HG02943 (cell line): ENCODE measurements at regions not wholly inside any gene's neighbourhood (a gene's known extent, or its start where the extent isn't known, plus 50 kb on each side); places are given as distances from the start of the nearest gene placed in this dataset.
"Not testable (repeated sequence)": the region's sequence is repeated elsewhere in the genome, so short reads cannot be mapped to it uniquely, and the experiment has no call there.

ENCODE experiments used
- ATAC-seq: cut with Tn5 transposase; IDR thresholded peaks from one replicate; pipeline ENCODE4 v1.9.1; 2021; ENCODE audit warnings: mild to moderate bottlenecking, low read depth, moderate library complexity; ENCODE audit not compliant: unreplicated experiment

DNA sequence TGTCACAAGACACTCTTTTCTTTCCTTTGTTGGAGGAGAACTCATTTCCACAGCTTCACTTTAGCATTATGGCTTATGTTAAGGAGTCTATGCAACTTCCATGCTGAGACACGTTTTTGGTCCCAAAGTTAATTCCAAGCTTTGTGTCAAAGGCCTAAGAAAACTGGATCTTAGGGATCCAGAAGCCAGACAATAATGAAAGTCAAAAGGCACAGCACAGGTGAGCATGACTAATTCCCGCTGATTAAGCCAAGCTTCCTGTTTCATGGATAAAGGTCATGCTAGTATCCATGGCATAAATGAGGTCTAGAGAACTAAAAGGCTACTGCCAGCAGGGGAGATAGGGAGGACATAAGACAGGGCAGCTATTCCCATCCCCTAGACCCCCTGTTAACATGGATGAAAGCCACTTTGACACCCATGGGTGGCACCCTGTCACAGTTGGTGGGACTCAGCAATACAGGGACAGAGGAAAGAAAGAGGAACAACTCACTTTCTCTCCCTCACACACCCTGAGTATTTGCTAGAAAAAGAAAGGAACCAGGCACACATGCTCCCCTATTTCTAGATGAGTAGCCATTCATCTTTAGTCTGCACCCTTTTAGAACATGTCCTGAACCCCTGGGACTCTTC lies 438.1 kb upstream of the CDH9 start:
- no peak for ATAC-seq

DNA sequence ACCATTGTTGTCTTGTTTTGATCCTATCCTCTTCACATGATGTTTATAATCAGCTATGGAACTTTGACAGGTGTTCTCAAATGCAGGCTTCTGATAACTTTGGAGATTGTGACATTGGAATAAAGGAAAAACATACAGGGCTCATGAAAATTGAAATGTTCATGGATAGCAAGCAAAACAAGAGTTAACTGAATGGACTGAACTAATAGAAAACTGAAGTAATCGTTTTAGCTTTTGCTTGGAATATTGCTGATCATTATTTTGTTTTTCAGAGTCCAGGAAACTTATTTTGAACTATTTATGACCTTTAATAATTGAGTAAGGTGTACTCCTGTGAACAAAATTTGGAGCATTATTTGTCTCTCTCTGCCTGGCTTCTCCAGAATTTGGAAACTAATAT lies 436.7 kb upstream of the CDH9 start:
- ATAC-seq: no peak

DNA sequence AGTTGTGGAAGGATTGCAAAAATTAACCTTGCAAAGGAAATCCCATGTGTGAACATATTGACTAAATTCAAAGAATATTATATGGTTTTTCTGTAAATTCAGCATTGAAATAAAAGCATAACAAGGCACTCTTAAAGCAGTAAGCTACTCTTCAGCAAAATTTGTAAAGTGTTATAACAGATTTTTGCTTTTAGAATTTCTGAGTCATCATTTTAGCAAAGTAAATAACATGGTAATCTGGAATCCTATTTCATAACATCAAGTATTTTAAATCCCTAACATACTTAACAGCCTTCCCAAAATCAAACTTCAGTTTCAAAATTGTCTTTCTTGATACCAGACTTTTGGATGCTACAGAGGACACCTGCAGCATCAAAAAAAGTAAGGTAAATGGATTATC lies 436.0 kb upstream of the CDH9 start:
- ATAC-seq: no peak

DNA sequence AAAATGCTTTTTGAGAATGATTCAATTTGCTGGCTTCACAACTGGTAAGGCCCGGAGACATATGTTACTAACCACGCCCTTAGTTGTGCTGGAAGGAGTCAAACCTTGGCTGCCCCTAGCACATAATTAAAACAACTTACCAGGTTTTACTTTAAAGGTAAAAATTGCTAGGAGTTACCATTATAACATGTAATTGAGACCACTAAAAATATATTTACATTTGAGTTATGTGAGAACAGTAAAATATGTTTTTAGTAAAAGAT lies 435.6 kb upstream of the CDH9 start:
- no peak for ATAC-seq

DNA sequence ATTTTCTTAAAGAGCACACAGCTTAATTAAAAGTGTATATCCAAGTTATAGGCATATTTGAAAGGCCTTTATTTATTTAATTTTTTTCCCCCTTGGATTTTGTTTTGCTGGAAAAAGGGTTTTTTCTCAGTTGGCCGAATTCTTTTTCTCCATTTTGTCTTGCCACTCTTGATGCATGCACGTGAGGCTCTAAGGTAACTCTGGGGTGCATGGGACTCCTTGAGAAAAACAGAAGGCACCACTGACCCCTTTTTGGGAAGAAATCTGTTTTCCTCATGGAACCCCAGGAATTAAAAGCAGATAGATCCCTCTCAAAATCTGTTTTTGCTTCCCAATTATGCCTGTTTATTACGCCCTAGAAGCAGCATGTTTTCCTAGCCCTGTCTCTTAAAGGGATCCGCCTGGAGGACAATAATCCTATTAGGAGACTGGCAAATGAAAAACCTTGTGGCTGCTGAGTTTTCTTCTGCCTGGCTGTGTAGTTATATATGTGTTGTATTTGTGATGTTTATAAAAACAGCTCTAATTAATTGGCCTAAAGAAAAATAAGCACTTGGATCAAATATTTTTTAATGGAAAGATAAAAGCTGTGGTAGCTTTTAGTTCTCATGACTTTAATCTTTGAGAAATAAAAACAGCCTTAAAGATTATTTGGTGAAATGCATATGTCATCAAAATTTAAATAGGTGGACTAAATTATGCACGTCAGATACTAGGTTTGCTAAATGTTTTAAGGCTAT lies 435.1 kb upstream of the CDH9 start:
- no peak for ATAC-seq

DNA sequence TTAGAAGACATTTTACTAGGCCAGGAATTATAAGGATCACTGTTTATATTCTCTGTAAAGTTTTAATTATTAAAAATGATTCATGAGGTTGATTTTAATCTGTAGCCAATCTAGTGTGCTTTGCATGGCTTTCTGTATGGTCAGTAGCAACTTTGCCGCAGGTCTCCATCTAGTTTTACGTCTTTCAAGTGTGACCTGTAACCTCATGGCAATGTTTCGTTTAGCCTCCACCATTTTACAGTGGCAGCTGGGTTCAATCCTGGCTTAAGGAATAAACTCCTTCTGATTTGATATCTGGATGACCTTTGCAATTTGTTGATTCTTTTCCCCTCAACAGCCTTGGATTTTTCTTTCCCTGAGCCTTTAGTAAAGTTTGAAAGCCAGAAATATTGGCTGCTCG lies 434.5 kb upstream of the CDH9 start:
- no peak for ATAC-seq

DNA sequence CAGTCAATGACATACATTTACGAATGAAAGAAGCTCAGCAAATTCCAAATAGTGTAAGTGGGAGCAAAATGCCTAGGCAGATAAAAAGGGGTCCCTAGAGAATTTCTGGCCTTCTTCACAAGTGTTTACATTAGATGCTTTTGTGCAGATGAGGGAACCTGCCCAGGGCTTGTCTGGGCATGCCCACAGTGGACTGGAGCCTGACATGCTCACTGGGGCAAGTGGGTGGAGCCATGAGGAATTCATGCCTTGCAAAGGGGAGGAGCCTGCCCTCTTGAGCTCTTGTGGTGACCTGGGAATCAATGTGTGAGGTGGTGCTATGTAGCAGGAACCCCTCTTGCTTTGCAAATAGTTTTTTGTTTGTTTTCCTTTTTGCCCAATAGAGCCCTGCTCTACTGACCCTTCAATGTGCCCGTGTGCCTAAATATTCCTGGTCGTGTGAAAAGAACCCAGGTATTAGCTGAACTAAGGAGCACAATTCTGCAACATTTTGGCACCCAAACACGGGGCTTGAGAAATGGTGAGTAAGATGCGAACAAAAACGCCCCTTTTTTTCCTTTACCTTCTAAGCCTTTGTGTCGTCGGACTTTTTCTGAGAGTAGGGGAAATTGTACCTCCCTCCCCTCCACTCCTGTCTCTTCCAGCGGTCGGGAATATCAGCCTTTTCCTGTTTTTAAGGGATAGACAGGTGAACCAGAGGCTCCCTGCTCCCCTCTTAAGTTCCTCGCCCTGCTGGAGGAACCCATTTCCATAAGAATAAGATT lies 433.8 kb upstream of the CDH9 start:
- peak; percentile 90 for ATAC-seq

DNA sequence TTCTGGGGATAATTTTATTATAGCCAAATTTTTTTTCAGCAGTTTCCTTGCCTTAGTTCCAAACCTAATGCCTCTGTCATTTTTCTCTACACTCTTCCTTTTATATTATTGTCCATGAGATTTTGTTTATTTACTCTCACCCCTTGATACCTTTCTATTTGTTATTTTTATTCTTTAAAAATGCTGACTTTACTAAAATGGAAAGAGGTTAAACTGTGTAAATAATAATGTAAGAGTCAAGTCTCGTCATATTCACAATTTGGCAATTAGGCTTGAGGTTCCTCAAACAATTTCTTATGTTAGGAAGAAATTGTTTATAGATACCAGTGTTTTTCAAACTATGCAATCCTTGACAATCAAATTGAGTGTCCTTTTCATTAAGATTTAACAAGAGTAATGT lies 428.6 kb upstream of the CDH9 start:
- ATAC-seq: no peak

DNA sequence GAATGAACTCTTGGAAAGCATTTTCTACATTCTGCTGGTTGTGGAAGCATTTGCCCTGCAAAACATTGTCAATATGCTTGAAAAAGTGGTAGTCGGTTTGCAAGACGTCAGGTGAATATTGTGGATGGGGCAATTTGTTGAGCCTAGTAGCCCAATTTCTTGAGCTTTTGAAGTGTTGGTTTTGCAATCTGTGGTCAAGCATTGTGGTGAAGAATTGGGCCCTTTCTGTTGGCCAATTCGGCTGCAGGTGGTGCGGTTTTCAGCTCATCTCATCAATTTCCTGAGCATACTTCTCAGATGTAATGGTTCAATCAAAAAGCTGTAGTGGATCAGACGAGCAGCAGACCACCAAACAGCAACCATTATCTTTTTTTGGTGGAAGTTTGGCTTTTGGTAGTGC lies 426.8 kb upstream of the CDH9 start:
- ATAC-seq: no peak

DNA sequence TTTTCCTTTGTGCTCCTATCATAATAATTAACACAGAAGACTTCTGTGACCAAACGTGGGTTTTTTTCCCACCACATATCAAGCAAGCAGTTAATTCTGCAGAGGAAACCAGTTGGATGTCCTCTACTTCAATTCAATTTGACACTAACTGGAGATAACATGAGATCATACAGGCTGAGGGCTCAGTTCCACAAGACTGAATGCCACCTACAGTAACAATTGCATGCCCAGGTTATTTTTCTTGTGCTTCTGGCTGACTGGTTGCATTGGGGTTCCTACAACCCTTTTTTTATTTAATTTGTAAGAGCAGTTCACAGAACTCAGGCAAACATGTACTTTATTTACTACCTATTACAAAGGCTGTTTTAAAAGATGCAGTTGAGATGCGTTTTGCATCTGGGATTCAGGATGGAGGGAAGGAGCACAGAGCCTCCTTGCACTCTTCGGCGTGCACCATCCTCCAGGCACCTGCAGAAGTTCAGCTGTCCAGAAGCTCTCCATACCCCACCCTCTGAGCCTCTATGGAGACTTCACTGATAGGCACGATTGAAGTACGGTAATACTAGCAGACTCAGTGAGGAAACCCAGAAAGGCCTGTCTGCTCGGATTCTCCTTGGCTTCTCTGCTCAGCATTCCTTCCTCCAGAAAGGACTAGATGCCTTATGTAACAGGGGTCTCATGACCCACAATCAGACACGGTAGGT lies 425.2 kb upstream of the CDH9 start:
- ATAC-seq: no peak

DNA sequence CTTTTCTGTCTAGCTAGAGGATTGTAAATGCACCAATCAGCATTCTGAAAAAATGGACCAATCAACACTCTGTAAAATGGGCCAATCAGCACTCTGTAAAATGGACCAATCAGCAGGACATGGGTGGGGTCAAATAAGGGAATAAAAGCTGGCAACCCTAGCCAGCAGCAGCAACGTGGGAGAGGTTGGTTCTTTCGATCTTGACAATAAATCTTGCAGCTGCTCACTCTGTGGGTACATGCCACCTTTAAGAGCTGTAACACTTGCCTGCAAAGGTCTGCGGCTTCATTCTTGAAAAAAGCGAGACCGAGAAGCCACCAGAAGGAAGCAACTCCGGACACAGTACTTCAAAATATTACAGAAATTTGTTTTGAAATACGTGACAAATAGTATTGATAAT lies 424.6 kb upstream of the CDH9 start:
- no peak for ATAC-seq

DNA sequence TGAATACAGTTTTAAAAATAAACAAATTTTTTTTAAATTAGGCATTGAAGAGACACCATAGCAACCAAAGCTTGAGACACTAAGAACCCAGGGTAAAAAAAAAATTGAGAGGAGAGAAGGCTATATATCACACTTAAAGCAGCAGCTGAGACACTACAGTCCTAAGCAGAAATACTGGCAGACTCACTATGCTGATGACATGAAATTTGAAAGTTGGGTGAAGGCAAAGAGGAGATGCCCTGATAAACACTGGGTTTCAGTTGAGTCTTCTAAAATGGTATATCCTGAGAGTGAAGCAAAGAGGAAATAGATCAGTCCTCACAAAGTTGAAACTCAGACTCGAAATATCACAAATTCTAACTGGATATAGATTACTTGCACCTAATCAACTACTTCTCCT lies 419.9 kb upstream of the CDH9 start:
- ATAC-seq: no peak

DNA sequence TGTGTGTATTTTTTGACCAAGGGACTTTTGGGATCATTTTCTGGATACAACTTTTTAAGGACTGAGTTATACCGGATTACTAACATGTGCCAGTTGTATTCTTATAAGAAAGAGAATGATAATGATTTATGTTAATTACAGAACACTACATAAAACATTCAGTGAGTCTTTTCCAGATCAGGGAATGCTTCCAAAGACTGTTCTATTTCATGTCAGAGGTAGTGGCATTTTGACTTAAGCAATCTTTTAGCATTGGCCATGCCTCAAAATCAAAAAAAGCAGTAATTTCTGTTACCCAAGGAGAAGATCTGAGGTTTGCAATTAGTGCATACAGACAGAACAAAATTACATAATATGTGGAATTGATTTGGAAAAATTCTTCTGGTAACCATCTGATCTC lies 413.0 kb upstream of the CDH9 start:
- ATAC-seq: no peak

DNA sequence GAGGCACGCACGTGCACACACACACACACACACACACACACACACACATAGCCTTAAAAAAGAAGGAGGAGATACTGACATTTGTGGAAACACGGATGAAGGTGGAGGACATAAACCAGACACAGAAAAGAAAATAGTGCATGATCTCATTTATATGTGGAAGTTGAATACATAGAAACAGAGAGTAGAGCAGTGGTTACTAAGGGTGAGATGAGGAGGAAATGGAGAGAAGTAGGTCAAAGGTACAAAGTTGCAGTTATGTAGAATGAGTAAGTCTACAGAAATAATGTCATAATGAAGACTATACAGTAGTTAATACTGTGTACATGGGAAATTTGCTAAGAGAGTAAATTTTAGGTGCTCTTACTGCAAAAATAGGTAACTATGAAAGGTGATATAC lies 412.2 kb upstream of the CDH9 start:
- ATAC-seq: no peak

DNA sequence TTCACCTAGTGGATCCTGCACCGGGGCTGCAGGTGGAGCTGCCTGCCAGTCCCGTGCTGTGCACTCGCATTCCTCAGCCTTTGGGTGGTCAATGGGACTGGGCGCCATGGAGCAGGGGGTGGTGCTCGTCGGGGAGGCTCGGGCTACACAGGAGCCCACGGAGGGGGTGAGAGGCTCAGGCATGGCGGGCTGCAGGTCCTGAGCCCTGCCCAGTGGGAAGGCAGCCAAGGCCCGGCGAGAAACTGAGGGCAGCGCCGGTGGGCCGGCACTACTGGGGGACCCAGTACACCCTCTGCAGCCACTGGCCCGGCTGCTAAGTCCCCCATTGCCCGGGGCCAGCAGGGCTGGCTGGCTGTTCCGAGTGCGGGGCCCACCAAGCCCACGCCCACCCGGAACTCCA lies 401.0 kb upstream of the CDH9 start:
- not testable (repeated sequence) for ATAC-seq

DNA sequence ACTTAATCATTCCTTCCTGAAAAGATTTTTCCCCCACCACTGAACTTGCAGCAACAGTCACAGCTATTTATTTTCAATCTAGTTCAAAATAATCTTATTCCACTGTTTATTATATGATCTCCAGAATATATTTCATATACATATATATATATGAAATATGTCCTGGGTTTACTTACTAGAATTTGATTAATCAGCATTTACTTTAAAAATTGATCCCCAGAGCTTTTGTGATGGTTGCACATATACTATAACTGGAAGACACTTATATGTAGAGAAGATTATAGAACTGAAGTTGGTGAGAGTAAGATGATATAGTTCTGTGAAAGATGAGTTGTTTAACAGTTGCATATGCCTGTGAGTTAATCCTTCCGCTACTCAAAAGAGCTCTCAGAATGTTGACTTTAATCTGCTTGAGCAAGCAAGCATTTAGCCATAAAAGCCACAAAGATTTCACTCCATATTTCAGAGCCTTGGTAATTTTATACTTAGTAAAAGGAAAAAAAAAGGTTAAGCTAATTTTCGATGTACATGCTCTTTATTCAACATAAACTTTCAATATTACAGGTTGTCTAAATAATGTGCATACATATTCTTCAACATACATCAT lies 399.3 kb upstream of the CDH9 start:
- no peak for ATAC-seq

DNA sequence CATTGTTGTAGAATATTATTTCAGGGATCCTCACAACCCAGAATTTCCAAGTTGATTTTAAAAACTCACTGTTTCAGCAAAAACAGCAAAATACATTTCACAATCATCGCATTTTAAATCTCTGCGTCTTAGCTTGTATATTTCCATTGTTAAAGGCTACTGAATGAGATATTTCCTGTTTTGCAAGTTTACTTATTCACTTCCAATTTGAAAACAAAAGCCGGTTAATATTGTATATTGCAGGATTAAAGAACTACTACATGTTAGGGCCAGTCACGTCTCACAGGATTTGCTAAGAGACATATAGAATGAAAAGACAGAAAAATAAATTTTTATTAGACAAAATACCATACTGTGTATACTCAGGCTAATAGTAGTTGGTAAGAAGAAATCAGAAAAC lies 395.9 kb upstream of the CDH9 start:
- no peak for ATAC-seq

DNA sequence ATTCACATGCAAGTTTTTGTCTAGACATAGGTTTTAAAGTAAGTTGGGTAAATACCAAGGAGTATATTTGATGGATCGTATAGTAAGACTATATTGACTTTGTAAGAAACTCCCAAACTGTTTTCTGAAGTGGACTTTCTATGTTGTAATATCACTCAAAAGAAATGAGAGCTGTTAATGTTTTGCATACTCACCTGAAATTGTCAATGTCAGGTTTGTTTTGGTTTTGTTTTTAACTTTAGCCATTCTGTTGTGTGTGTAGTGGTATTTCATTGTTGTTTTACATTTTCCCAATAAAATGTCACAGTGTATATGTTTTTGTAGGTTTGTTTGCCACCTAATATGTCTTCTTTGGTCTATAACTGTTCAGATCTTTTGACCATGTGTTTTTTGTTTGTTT lies 375.7 kb upstream of the CDH9 start:
- ATAC-seq: no peak

DNA sequence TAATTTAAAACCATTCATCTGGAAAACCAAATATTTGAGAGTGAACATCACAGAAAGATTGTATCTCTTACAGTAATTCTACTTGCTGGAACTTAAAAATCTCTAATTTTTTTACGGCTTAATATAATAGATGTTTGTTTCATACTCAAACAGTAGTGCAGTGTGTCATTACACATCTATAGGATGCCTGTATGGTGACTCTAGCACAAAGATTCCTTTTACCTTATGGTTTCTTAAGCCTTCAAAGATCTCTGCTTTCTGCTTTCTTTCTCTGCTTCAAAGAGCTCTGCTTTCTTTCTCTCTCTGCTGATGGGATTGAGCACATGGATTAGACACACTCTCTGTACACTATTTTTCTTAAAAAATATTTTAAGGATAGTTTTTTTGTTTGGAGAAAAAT lies 374.0 kb upstream of the CDH9 start:
- ATAC-seq: no peak

DNA sequence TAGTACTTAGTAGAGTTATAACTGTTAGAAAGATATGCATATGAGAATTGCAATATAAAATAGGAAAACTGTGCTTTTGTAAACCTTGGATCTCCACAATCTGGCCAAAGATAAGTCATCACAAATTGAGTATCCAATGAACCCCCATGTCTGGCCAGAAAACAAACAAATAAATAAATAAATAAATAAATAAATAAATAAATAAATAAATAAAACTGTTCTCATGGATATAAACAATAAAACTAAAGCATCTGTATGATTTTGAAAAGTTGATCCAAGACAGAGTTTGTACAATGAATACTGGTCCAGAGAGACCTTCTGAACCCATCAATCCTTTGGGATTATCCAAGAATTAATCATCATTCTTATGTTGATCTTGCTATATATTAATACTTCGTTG lies 367.6 kb upstream of the CDH9 start:
- no peak for ATAC-seq

DNA sequence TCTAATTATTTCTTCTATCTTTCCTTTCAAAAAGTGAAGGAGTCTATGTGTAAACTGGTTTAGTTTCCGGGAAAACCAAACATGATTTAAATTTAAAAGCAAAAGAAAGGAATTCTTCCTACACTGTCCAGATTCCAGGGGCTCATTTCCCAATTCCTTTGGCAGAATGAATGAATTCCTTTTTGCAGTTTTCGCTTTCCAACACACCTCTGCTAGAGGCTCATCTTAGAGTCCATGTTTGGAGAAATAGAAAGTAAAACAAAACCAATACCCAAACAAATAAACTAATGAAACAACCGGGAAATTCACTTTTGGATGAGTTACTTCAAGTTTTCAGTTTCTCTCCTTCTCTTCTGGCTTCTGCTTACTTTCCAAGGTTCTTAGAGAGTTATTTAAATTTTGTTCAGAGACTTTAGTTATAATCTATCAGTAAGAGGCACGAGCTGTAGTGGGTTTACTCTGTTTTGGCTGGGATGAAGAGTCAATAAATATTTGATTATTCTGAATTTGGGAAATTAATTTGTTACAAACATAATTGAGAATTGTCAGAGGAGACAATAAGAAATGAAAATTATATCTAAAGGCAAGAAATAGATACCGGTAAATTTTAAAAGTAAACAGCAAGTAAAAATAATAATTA lies 365.0 kb upstream of the CDH9 start:
- ATAC-seq: no peak
